HEK293 (cell line): ENCODE measurements at regions not wholly inside any gene's neighbourhood (a gene's known extent, or its start where the extent isn't known, plus 50 kb on each side); places are given as distances from the start of the nearest gene placed in this dataset.

Experiments
- CTCF ChIA-PET: fragments of 350-600 bp; formaldehyde crosslinking; extraction: SDS; loops from one replicate; lab custom pipeline; 2021; ENCODE audit warnings: antibody characterized with exemption; lab: Yijun Ruan, JAX
- POLR2A ChIA-PET: fragments of 300-600 bp; formaldehyde crosslinking; extraction: SDS; loops from one replicate; lab custom pipeline; 2020; ENCODE audit warnings: antibody characterized with exemption, inconsistent platforms; lab: Yijun Ruan, JAX
- H3K27ac ChIP-seq: fragments of 200-500 bp; sonication (Bioruptor generic); 2 replicates; pipeline ENCODE4 v1.5.1; 2014; ENCODE audit warnings: low read depth, low read length, control low read depth, inconsistent platforms; ENCODE audit errors: extremely low read depth
- H3K36me3 ChIP-seq, 2 experiments: fragments of 200-500 bp in 1 of 2; sonication (Bioruptor generic) in 1 of 2; 1 replicate in 1 of 2; 2 replicates in 1 of 2; pipeline ENCODE4 v1.5.1; 2014 to 2017; ENCODE audit warnings: inconsistent platforms in 2 of 2, low read length in 2 of 2; ENCODE audit not compliant: control insufficient read depth in 2 of 2, insufficient read depth in 1 of 2
- H3K4me1 ChIP-seq: fragments of 200-500 bp; sonication (Bioruptor generic); 2 replicates; pipeline ENCODE4 v1.5.1; 2014; ENCODE audit warnings: mild to moderate bottlenecking, low read length, inconsistent platforms; ENCODE audit not compliant: control insufficient read depth, insufficient read depth
- H3K4me3 ChIP-seq: 2 replicates; pipeline ENCODE4 v1.5.1; 2011; ENCODE audit warnings: low read depth, mild to moderate bottlenecking, control low read depth, low read length, moderate library complexity
- H3K9me3 ChIP-seq: fragments of 200-500 bp; sonication (Bioruptor generic); 2 replicates; pipeline ENCODE4 v1.5.1; 2014; ENCODE audit warnings: low read depth, low read length, inconsistent platforms; ENCODE audit not compliant: control insufficient read depth, insufficient read depth
- CTCF ChIP-seq: fragments of 450-650 bp; formaldehyde crosslinking; IDR thresholded peaks from 2 replicates; pipeline ENCODE4 v1.5.1; 2016; ENCODE audit warnings: missing biosample characterization, missing genetic modification characterization
- EGR2 ChIP-seq: fragments of 450-650 bp; formaldehyde crosslinking; IDR thresholded peaks from 2 replicates; pipeline ENCODE4 v1.5.1; 2016; ENCODE audit warnings: low read depth, missing biosample characterization, missing genetic modification characterization
- FEZF1 ChIP-seq: fragments of 450-650 bp; formaldehyde crosslinking; IDR thresholded peaks from 2 replicates; pipeline ENCODE4 v1.5.1; 2016; ENCODE audit warnings: missing biosample characterization, missing genetic modification characterization
- GFI1B ChIP-seq: fragments of 450-650 bp; formaldehyde crosslinking; IDR thresholded peaks from 2 replicates; pipeline ENCODE4 v1.5.1; 2016; ENCODE audit warnings: missing biosample characterization, missing genetic modification characterization
- HOXD13 ChIP-seq: sonication (generic); formaldehyde crosslinking; IDR thresholded peaks from 2 replicates; pipeline ENCODE4 v1.8.0; 2022; ENCODE audit warnings: missing genetic modification reagents, borderline replicate concordance
- KLF10 ChIP-seq: fragments of 450-650 bp; IDR thresholded peaks from 2 replicates; pipeline ENCODE4 v1.5.1; 2018; ENCODE audit warnings: missing biosample characterization, mild to moderate bottlenecking, missing genetic modification characterization
- KLF17 ChIP-seq: fragments of 450-650 bp; formaldehyde crosslinking; IDR thresholded peaks from 2 replicates; pipeline ENCODE4 v1.5.1; 2016; ENCODE audit warnings: missing biosample characterization, missing genetic modification characterization
- PRDM1 ChIP-seq: fragments of 450-650 bp; formaldehyde crosslinking; IDR thresholded peaks from 2 replicates; pipeline ENCODE4; 2016; ENCODE audit warnings: missing biosample characterization, missing genetic modification characterization
- PRDM4 ChIP-seq: fragments of 450-650 bp; formaldehyde crosslinking; IDR thresholded peaks from 2 replicates; pipeline ENCODE4 v1.5.1; 2017; ENCODE audit warnings: missing biosample characterization, missing genetic modification characterization
- SP3 ChIP-seq: fragments of 450-650 bp; formaldehyde crosslinking; IDR thresholded peaks from 2 replicates; pipeline ENCODE4 v1.5.1; 2016; ENCODE audit warnings: missing biosample characterization, missing genetic modification characterization
- ZFP37 ChIP-seq: fragments of 450-650 bp; formaldehyde crosslinking; IDR thresholded peaks from 2 replicates; pipeline ENCODE4 v1.5.1; 2016; ENCODE audit warnings: missing biosample characterization, missing genetic modification characterization
- ZNF121 ChIP-seq: fragments of 450-650 bp; formaldehyde crosslinking; IDR thresholded peaks from 2 replicates; pipeline ENCODE4 v1.5.1; 2016; ENCODE audit warnings: missing biosample characterization, missing genetic modification characterization
- ZNF148 ChIP-seq: fragments of 450-650 bp; formaldehyde crosslinking; IDR thresholded peaks from 2 replicates; pipeline ENCODE4 v1.5.0; 2017; ENCODE audit warnings: missing biosample characterization, missing genetic modification characterization, borderline replicate concordance
- ZNF155 ChIP-seq: fragments of 450-650 bp; formaldehyde crosslinking; IDR thresholded peaks from 2 replicates; pipeline ENCODE4 v1.5.1; 2016; ENCODE audit warnings: missing biosample characterization, missing genetic modification characterization
- ZNF184 ChIP-seq: fragments of 450-650 bp; IDR thresholded peaks from 2 replicates; pipeline ENCODE4 v1.5.1; 2018; ENCODE audit warnings: missing biosample characterization, mild to moderate bottlenecking, missing genetic modification characterization
- ZNF23 ChIP-seq: fragments of 450-650 bp; formaldehyde crosslinking; IDR thresholded peaks from 2 replicates; pipeline ENCODE4 v1.5.1; 2016; ENCODE audit warnings: missing biosample characterization, missing genetic modification characterization, borderline replicate concordance
- ZNF341 ChIP-seq: fragments of 450-650 bp; formaldehyde crosslinking; IDR thresholded peaks from 2 replicates; pipeline ENCODE4; 2016; ENCODE audit warnings: low read depth, missing biosample characterization, missing genetic modification characterization
- ZNF398 ChIP-seq: fragments of 450-650 bp; formaldehyde crosslinking; IDR thresholded peaks from 2 replicates; pipeline ENCODE4 v1.5.1; 2017; ENCODE audit warnings: missing biosample characterization, missing genetic modification characterization
- ZNF488 ChIP-seq: fragments of 450-650 bp; formaldehyde crosslinking; IDR thresholded peaks from 2 replicates; pipeline ENCODE4 v1.5.1; 2016; ENCODE audit warnings: missing biosample characterization, missing genetic modification characterization
- ZNF529 ChIP-seq: fragments of 450-650 bp; formaldehyde crosslinking; IDR thresholded peaks from 2 replicates; pipeline ENCODE4 v1.5.1; 2017; ENCODE audit warnings: missing genetic modification characterization, missing biosample characterization; ENCODE audit not compliant: insufficient replicate concordance
- ZNF610 ChIP-seq: fragments of 450-650 bp; formaldehyde crosslinking; IDR thresholded peaks from 2 replicates; pipeline ENCODE4 v1.5.1; 2016; ENCODE audit warnings: missing biosample characterization, missing genetic modification characterization, borderline replicate concordance
- ZNF626 ChIP-seq: fragments of 450-650 bp; sonication (Bioruptor Pico); formaldehyde crosslinking; IDR thresholded peaks from 2 replicates; pipeline ENCODE4 v1.5.1; 2018; ENCODE audit warnings: missing biosample characterization, missing genetic modification characterization, inconsistent platforms
- ZNF654 ChIP-seq: fragments of 450-650 bp; formaldehyde crosslinking; IDR thresholded peaks from 2 replicates; pipeline ENCODE4 v1.5.1; 2016; ENCODE audit warnings: low read depth, missing biosample characterization, missing genetic modification characterization
- ZNF664 ChIP-seq: fragments of 450-650 bp; formaldehyde crosslinking; IDR thresholded peaks from 2 replicates; pipeline ENCODE4 v1.5.1; 2016; ENCODE audit warnings: missing biosample characterization, missing genetic modification characterization
- ZNF670 ChIP-seq: fragments of 450-650 bp; formaldehyde crosslinking; IDR thresholded peaks from 2 replicates; pipeline ENCODE4 v1.5.1; 2016; ENCODE audit warnings: missing biosample characterization, missing genetic modification characterization, low read depth
- ZNF677 ChIP-seq: fragments of 450-650 bp; IDR thresholded peaks from 2 replicates; pipeline ENCODE4 v1.5.0; 2018; ENCODE audit warnings: missing biosample characterization, mild to moderate bottlenecking, missing genetic modification characterization, moderate library complexity
- ZNF704 ChIP-seq: fragments of 450-650 bp; formaldehyde crosslinking; IDR thresholded peaks from 2 replicates; pipeline ENCODE4 v1.5.1; 2016; ENCODE audit warnings: missing biosample characterization, missing genetic modification characterization

GRCh38 chr4:35952751-35953150, 291.6 kb downstream of the ARAP2 start (continued):
- TF ChIP-seq ZNF677 (tag by site-specific recombination): no peak
- TF ChIP-seq KLF17: no peak
- TF ChIP-seq ZNF529 (tag by site-specific recombination): no peak
- no peak for TF ChIP-seq ZNF664 (tag by site-specific recombination)
- TF ChIP-seq ZNF654 (tag by site-specific recombination): no peak
- no peak for TF ChIP-seq ZNF610
- TF ChIP-seq ZNF398 (tag by site-specific recombination): no peak
- TF ChIP-seq EGR2 (tag by site-specific recombination): no peak
- TF ChIP-seq CTCF (tag by site-specific recombination): no peak
- no peak for TF ChIP-seq ZNF670 (tag by site-specific recombination)
- no peak for TF ChIP-seq FEZF1

- H3K27ac ChIP-seq: no peak overlapping the region
- no peaks in the 10 kb centered on the region for H3K4me1 ChIP-seq
- H3K4me3 ChIP-seq: no peak overlapping the region
- ChIA-PET POLR2A (no interaction called here), CTCF (interaction anchor here (0.5 kb wide), 1 partner anchor 29 kb away, joined by 9 read pairs; no protein-coding TSS in a partner anchor)
- H3K36me3 ChIP-seq: no peaks in the 10 kb centered on the region
- H3K9me3 ChIP-seq: no peaks in the 10 kb centered on the region
- TF ChIP-seq ZNF341 (tag by site-specific recombination): no peak
- no peak for TF ChIP-seq HOXD13 (CRISPR knock-in tag)
- no peak for TF ChIP-seq ZFP37 (tag by site-specific recombination)
- no peak for TF ChIP-seq ZNF23 (tag by site-specific recombination)
- no peak for TF ChIP-seq FEZF1
- no peak for TF ChIP-seq KLF10 (tag by site-specific recombination)
- no peak for TF ChIP-seq PRDM4 (tag by site-specific recombination)
- no peak for TF ChIP-seq ZNF148 (tag by site-specific recombination)
- TF ChIP-seq GFI1B (tag by site-specific recombination): no peak
- no peak for TF ChIP-seq ZNF488 (tag by site-specific recombination)
- no peak for TF ChIP-seq ZNF184 (tag by site-specific recombination)
- no peak for TF ChIP-seq PRDM1 (tag by site-specific recombination)
- no peak for TF ChIP-seq ZNF704 (tag by site-specific recombination)
- no peak for TF ChIP-seq ZNF121
- no peak for TF ChIP-seq ZNF155 (tag by site-specific recombination)
- TF ChIP-seq ZNF626 (tag by site-specific recombination): no peak
- TF ChIP-seq SP3: no peak
Observed at GRCh38 chr4:35963383-35963782, 280.9 kb downstream of the ARAP2 start.
